Natural killer cell (primary cell): ENCODE measurements at regions not wholly inside any gene's neighbourhood (a gene's known extent, or its start where the extent isn't known, plus 50 kb on each side); places are given as distances from the start of the nearest gene placed in this dataset.

Experiments used
- ATAC-seq, 3 donors: fragments of 150-1000 bp in 2 of 3; fragments of 200-7000 bp in 1 of 3; cut with Tn5 transposase; 1 replicate in 1 of 3; 2 replicates in 2 of 3; pipeline ENCODE4 v1.10.0; 2021; ENCODE audit warnings: mild to moderate bottlenecking in 2 of 3, moderate library complexity in 2 of 3
- DNase-seq, 2 donors: peaks; one replicate each; pipeline versions ENCODE4 v3.0.0 to v3.0.0-alpha.2; 2013 to 2021; ENCODE audit warnings: mixed read lengths in 1 of 2
- H3K27ac ChIP-seq: one replicate; pipeline ENCODE4 v1.5.1; 2013; ENCODE audit warnings: mild to moderate bottlenecking, low read length
- H3K27me3 ChIP-seq: one replicate; pipeline ENCODE4 v1.6.1; 2013; ENCODE audit warnings: low read length; ENCODE audit not compliant: control insufficient read depth, insufficient read depth
- H3K36me3 ChIP-seq: one replicate; pipeline ENCODE4 v1.6.1; 2013; ENCODE audit warnings: low read length; ENCODE audit not compliant: control insufficient read depth, insufficient read depth
- H3K4me1 ChIP-seq: one replicate; pipeline ENCODE4 v1.6.1; 2013; ENCODE audit warnings: low read length; ENCODE audit not compliant: control insufficient read depth, insufficient read depth
- H3K4me3 ChIP-seq: one replicate; pipeline ENCODE4 v1.5.1; 2013; ENCODE audit warnings: low read length
- H3K9me3 ChIP-seq: one replicate; pipeline ENCODE4 v1.6.1; 2013; ENCODE audit warnings: low read length; ENCODE audit not compliant: control insufficient read depth, insufficient read depth
- H3K27ac Mint-ChIP-seq, 2 donors: one replicate each; pipeline ENCODE4 v1.8.0; 2022; ENCODE audit warnings: mild to moderate bottlenecking in 2 of 2, mixed read lengths in 2 of 2, moderate library complexity in 1 of 2
- H3K27me3 Mint-ChIP-seq, 2 donors: one replicate each; pipeline ENCODE4 v1.8.0; 2022; ENCODE audit warnings: low read depth in 2 of 2, mixed read lengths in 2 of 2
- H3K36me3 Mint-ChIP-seq: one replicate; pipeline ENCODE4 v1.8.0; 2022; ENCODE audit warnings: mixed read lengths
- H3K4me1 Mint-ChIP-seq, 2 donors: one replicate each; pipeline ENCODE4 v1.8.0; 2022; ENCODE audit warnings: mixed read lengths in 2 of 2
- H3K4me3 Mint-ChIP-seq: one replicate; pipeline ENCODE4 v1.8.0; 2022; ENCODE audit warnings: mild to moderate bottlenecking, moderate library complexity, mixed read lengths
- H3K9me3 Mint-ChIP-seq, 2 donors: one replicate each; pipeline ENCODE4 v1.8.0; 2022; ENCODE audit warnings: mixed read lengths in 2 of 2
- CTCF ChIP-seq: fragments of 200-600 bp; IDR thresholded peaks from one replicate; pipeline ENCODE4 v1.8.0; 2022; ENCODE audit warnings: antibody characterized with exemption
- WGBS: methylation state at CpG from one replicate; pipeline ENCODE4 v1.1.7; 2013; ENCODE audit warnings: missing lambda C conversion rate; ENCODE audit not compliant: insufficient coverage; 5-methylcytosine and 5-hydroxymethylcytosine counted together
- intact Hi-C: fragments of 100-400 bp; cut with micrococcal nuclease; formaldehyde crosslinking; loops from one replicate; pipeline ENCODE4 v1.14.2; 2022

- DNase-seq: no peak
- Histone ChIP-seq H3K4me3 (no peak overlapping the region), H3K36me3 (no peaks in the 10 kb centered on the region), H3K9me3 (no peaks in the 10 kb centered on the region), H3K27me3 (no peaks in the 10 kb centered on the region), H3K4me1 (no peaks in the 10 kb centered on the region), H3K27ac (no peak overlapping the region)
- 100% methylated on average over 1 of the region's 2 CpGs for WGBS
- H3K27ac Mint-ChIP-seq: no peak overlapping the region
- H3K9me3 Mint-ChIP-seq: peaks cover 0 to 2% of the 10 kb centered on the region in 2 donors
- intact Hi-C loops: no loop called here
- TF ChIP-seq CTCF: no peak
- H3K27me3 Mint-ChIP-seq: peaks cover 11 to 22% of the 10 kb centered on the region in 2 donors
- ATAC-seq: no peak
- H3K4me1 Mint-ChIP-seq: no peaks in the 10 kb centered on the region
- H3K36me3 Mint-ChIP-seq: no peaks in the 10 kb centered on the region
- no peak overlapping the region for H3K4me3 Mint-ChIP-seq
Observed at GRCh38 chr14:51495319-51495718, 156.4 kb upstream of the FRMD6 start.

GRCh38 chr14:51498411-51499227 is 153.1 kb upstream of the FRMD6 start:
- TF ChIP-seq CTCF: no peak
- Histone ChIP-seq H3K9me3 (no peaks in the 10 kb centered on the region), H3K27ac (no peak overlapping the region), H3K27me3 (no peaks in the 10 kb centered on the region), H3K4me3 (no peak overlapping the region), H3K36me3 (no peaks in the 10 kb centered on the region), H3K4me1 (no peaks in the 10 kb centered on the region)
- peaks cover 7 to 41% of the 10 kb centered on the region in 2 donors for H3K27me3 Mint-ChIP-seq
- intact Hi-C loops: no loop called here
- H3K4me1 Mint-ChIP-seq: no peaks in the 10 kb centered on the region
- H3K9me3 Mint-ChIP-seq: peaks cover 0 to 2% of the 10 kb centered on the region in 2 donors
- no peaks in the 10 kb centered on the region for H3K36me3 Mint-ChIP-seq
- DNase-seq (no peak), ATAC-seq (no peak)
- no peak overlapping the region for H3K4me3 Mint-ChIP-seq
- H3K27ac Mint-ChIP-seq: no peak overlapping the region
- 75% methylated on average over 6 of the region's 10 CpGs for WGBS

- Histone ChIP-seq H3K4me3 (no peak overlapping the region), H3K27ac (no peak overlapping the region), H3K27me3 (no peaks in the 10 kb centered on the region), H3K9me3 (no peaks in the 10 kb centered on the region), H3K4me1 (no peaks in the 10 kb centered on the region), H3K36me3 (no peaks in the 10 kb centered on the region)
- peaks cover 6 to 49% of the 10 kb centered on the region in 2 donors for H3K27me3 Mint-ChIP-seq
- no peak for TF ChIP-seq CTCF
- H3K9me3 Mint-ChIP-seq: peaks cover 0 to 2% of the 10 kb centered on the region in 2 donors
- H3K4me3 Mint-ChIP-seq: no peak overlapping the region
- no peak for ATAC-seq
- no peak for DNase-seq
- intact Hi-C loops: no loop called here
- H3K4me1 Mint-ChIP-seq: no peaks in the 10 kb centered on the region
- WGBS: 88% methylated on average over 1 of the region's 1 CpG
- no peak overlapping the region for H3K27ac Mint-ChIP-seq
- H3K36me3 Mint-ChIP-seq: no peaks in the 10 kb centered on the region
Observed at GRCh38 chr14:51500776-51501175, 150.9 kb upstream of the FRMD6 start.

GRCh38 chr14:51501746-51502145 is 150.0 kb upstream of the FRMD6 start:
- Mint-ChIP-seq H3K27me3 (peaks cover 11 to 58% of the 10 kb centered on the region in 2 donors), H3K27ac (no peak overlapping the region), H3K4me1 (no peaks in the 10 kb centered on the region), H3K36me3 (no peaks in the 10 kb centered on the region), H3K4me3 (no peak overlapping the region), H3K9me3 (peaks cover 0 to 2% of the 10 kb centered on the region in 2 donors)
- ATAC-seq: no peak
- intact Hi-C loops: no loop called here
- no peak for DNase-seq
- no peaks in the 10 kb centered on the region for H3K9me3 ChIP-seq
- H3K4me3 ChIP-seq: no peak overlapping the region
- H3K36me3 ChIP-seq: no peaks in the 10 kb centered on the region
- no peak overlapping the region for H3K27ac ChIP-seq
- TF ChIP-seq CTCF: no peak
- no peaks in the 10 kb centered on the region for H3K4me1 ChIP-seq
- H3K27me3 ChIP-seq: no peaks in the 10 kb centered on the region
